WTC11 (cell line): ENCODE measurements at regions not wholly inside any gene's neighbourhood (a gene's known extent, or its start where the extent isn't known, plus 50 kb on each side); places are given as distances from the start of the nearest gene placed in this dataset.

Experiments used
- ATAC-seq: fragments of 200-7000 bp; cut with Tn5 transposase; 2 replicates; pipeline ENCODE4 v1.10.0; 2021; ENCODE audit warnings: mild to moderate bottlenecking, moderate library complexity
- CTCF ChIA-PET: fragments of 300-600 bp; sonication (Branson Sonifier 250); formaldehyde crosslinking; loops from one replicate; lab custom pipeline; 2021; ENCODE audit warnings: antibody characterized with exemption; lab: Charles Lee
- POLR2A ChIA-PET: fragments of 350-600 bp; sonication (Branson Sonifier 250); formaldehyde crosslinking; loops from one replicate; lab custom pipeline; 2021; ENCODE audit warnings: antibody characterized with exemption; lab: Charles Lee
- DNase-seq: peaks from one replicate; pipeline ENCODE4 v3.0.0; 2021; ENCODE audit warnings: low spot score
- H3K27ac Mint-ChIP-seq: 2 replicates; pipeline ENCODE4 v1.8.0; 2021; ENCODE audit warnings: mixed read lengths
- H3K27me3 Mint-ChIP-seq: 2 replicates; pipeline ENCODE4 v1.8.0; 2021; ENCODE audit warnings: low read depth, mild to moderate bottlenecking, moderate library complexity, mixed read lengths
- H3K36me3 Mint-ChIP-seq: 2 replicates; pipeline ENCODE4 v1.8.0; 2021; ENCODE audit warnings: mixed read lengths
- H3K4me1 Mint-ChIP-seq: 2 replicates; pipeline ENCODE4 v1.8.0; 2022; ENCODE audit warnings: mixed read lengths
- H3K4me3 Mint-ChIP-seq: 2 replicates; pipeline ENCODE4 v1.8.0; 2021; ENCODE audit warnings: mild to moderate bottlenecking, moderate library complexity, mixed read lengths
- H3K9me3 Mint-ChIP-seq: 2 replicates; pipeline ENCODE4 v1.8.0; 2021; ENCODE audit warnings: mixed read lengths
- ATF1 ChIP-seq: sonication (generic); formaldehyde crosslinking; IDR thresholded peaks from 2 replicates; pipeline ENCODE4 v1.8.1; 2023; ENCODE audit warnings: mild to moderate bottlenecking, moderate library complexity, missing genetic modification reagents
- HMGXB4 ChIP-seq: sonication (generic); formaldehyde crosslinking; IDR thresholded peaks from 2 replicates; pipeline ENCODE4 v1.8.1; 2023; ENCODE audit warnings: mild to moderate bottlenecking, moderate library complexity, missing genetic modification reagents
- KAT7 ChIP-seq: sonication (generic); formaldehyde crosslinking; IDR thresholded peaks from 2 replicates; pipeline ENCODE4 v1.8.1; 2023; ENCODE audit warnings: missing genetic modification reagents, mild to moderate bottlenecking, borderline replicate concordance
- MLX ChIP-seq: sonication (generic); formaldehyde crosslinking; IDR thresholded peaks from 2 replicates; pipeline ENCODE4 v1.8.1; 2023; ENCODE audit warnings: mild to moderate bottlenecking, missing genetic modification reagents, moderate library complexity
- NFATC4 ChIP-seq: fragments of 250-450 bp; sonication (Bioruptor Pico); IDR thresholded peaks from 2 replicates; pipeline ENCODE4 v1.9.0; 2021; ENCODE audit warnings: mild to moderate bottlenecking
- NFE2L1 ChIP-seq: sonication (generic); formaldehyde crosslinking; IDR thresholded peaks from 2 replicates; pipeline ENCODE4 v1.8.1; 2023; ENCODE audit warnings: missing genetic modification reagents
- NFYB ChIP-seq: sonication (generic); formaldehyde crosslinking; conservative IDR thresholded peaks from 2 replicates; pipeline ENCODE4 v1.8.0; 2022; ENCODE audit warnings: low read depth, missing genetic modification reagents
- OVOL2 ChIP-seq: fragments of 250-450 bp; sonication (Bioruptor Pico); IDR thresholded peaks from 2 replicates; pipeline ENCODE4 v1.9.0; 2021; ENCODE audit warnings: mild to moderate bottlenecking, borderline replicate concordance
- PREB ChIP-seq: sonication (generic); formaldehyde crosslinking; IDR thresholded peaks from 2 replicates; pipeline ENCODE4 v1.8.1; 2022; ENCODE audit warnings: mild to moderate bottlenecking, missing genetic modification reagents, moderate library complexity, borderline replicate concordance
- TEAD1 ChIP-seq: sonication (generic); formaldehyde crosslinking; IDR thresholded peaks from 2 replicates; pipeline ENCODE4 v1.8.0; 2022; ENCODE audit warnings: mild to moderate bottlenecking, missing genetic modification reagents
- TP53 ChIP-seq: sonication (generic); formaldehyde crosslinking; IDR thresholded peaks from 2 replicates; pipeline ENCODE4 v1.8.1; 2023; ENCODE audit warnings: mild to moderate bottlenecking, missing genetic modification reagents
- USF2 ChIP-seq: sonication (generic); formaldehyde crosslinking; IDR thresholded peaks from 2 replicates; pipeline ENCODE4 v1.8.1; 2023; ENCODE audit warnings: mild to moderate bottlenecking, missing genetic modification reagents, moderate library complexity
- ZBTB43 ChIP-seq: sonication (generic); formaldehyde crosslinking; IDR thresholded peaks from 2 replicates; pipeline ENCODE4 v1.8.1; 2023; ENCODE audit warnings: mild to moderate bottlenecking, missing genetic modification reagents
- ZNF138 ChIP-seq: sonication (generic); formaldehyde crosslinking; conservative IDR thresholded peaks from 2 replicates; pipeline ENCODE4 v1.8.1; 2022; ENCODE audit warnings: mild to moderate bottlenecking, moderate library complexity, missing genetic modification reagents
- ZNF317 ChIP-seq: sonication (generic); formaldehyde crosslinking; IDR thresholded peaks from 2 replicates; pipeline ENCODE4 v1.8.1; 2023; ENCODE audit warnings: low read depth, mild to moderate bottlenecking, moderate library complexity, missing genetic modification reagents, borderline replicate concordance
- ZNF423 ChIP-seq: fragments of 250-450 bp; sonication (Bioruptor Pico); IDR thresholded peaks from 2 replicates; pipeline ENCODE4 v2.1.2; 2022; ENCODE audit warnings: mild to moderate bottlenecking, moderate library complexity
- TF ChIP-seq, protein P1 (sequence below): sonication (generic); formaldehyde crosslinking; conservative IDR thresholded peaks from 2 replicates; pipeline ENCODE4 v1.8.1; 2022; ENCODE audit warnings: mild to moderate bottlenecking, missing genetic modification reagents
- TF ChIP-seq, protein P2 (sequence below): sonication (generic); formaldehyde crosslinking; IDR thresholded peaks from 2 replicates; pipeline ENCODE4 v1.8.1; 2022; ENCODE audit warnings: missing genetic modification reagents, borderline replicate concordance
- TF ChIP-seq, protein P3 (sequence below): sonication (generic); formaldehyde crosslinking; IDR thresholded peaks from 2 replicates; pipeline ENCODE4 v1.8.0; 2023; ENCODE audit warnings: missing genetic modification reagents, mild to moderate bottlenecking, borderline replicate concordance

- TF ChIP-seq, protein P1, sequence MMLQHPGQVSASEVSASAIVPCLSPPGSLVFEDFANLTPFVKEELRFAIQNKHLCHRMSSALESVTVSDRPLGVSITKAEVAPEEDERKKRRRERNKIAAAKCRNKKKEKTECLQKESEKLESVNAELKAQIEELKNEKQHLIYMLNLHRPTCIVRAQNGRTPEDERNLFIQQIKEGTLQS: no peak
- TF ChIP-seq, protein P2, sequence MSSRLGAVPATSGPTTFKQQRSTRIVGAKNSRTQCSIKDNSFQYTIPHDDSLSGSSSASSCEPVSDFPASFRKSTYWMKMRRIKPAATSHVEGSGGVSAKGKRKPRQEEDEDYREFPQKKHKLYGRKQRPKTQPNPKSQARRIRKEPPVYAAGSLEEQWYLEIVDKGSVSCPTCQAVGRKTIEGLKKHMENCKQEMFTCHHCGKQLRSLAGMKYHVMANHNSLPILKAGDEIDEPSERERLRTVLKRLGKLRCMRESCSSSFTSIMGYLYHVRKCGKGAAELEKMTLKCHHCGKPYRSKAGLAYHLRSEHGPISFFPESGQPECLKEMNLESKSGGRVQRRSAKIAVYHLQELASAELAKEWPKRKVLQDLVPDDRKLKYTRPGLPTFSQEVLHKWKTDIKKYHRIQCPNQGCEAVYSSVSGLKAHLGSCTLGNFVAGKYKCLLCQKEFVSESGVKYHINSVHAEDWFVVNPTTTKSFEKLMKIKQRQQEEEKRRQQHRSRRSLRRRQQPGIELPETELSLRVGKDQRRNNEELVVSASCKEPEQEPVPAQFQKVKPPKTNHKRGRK (CRISPR knock-in tag): no peak
- TF ChIP-seq USF2: no peak
Measured at GRCh38 chr2:104745846-104746245, 108.1 kb upstream of the POU3F3 start (continued).

GRCh38 chr2:104746299-104746698, 107.6 kb upstream of the POU3F3 start:
- H3K9me3 Mint-ChIP-seq: no peaks in the 10 kb centered on the region
- DNase-seq (peak; percentile 30), ATAC-seq (peak; percentile 80)
- CTCF ChIA-PET: interaction anchor here (1.1 to 1.7 kb wide), 2 partner anchors 11 to 104 kb away, joined by 3 to 7 read pairs; no protein-coding TSS in a partner anchor
- no peak overlapping the region for H3K27ac Mint-ChIP-seq
- peaks cover 21% of the 10 kb centered on the region for H3K4me1 Mint-ChIP-seq
- TF ChIP-seq ZNF138 (CRISPR knock-in tag) (no peak), MLX (no peak), TP53 (no peak), ZNF317 (CRISPR knock-in tag) (no peak), KAT7 (no peak), PREB (CRISPR knock-in tag) (no peak), TEAD1 (CRISPR knock-in tag) (no peak), HMGXB4 (CRISPR knock-in tag) (no peak), ZNF423 (CRISPR knock-in tag) (no peak), ATF1 (CRISPR knock-in tag) (no peak), NFE2L1 (CRISPR knock-in tag) (no peak)
- TF ChIP-seq, protein P2 (CRISPR knock-in tag): no peak
- no peak overlapping the region for H3K4me3 Mint-ChIP-seq
- POLR2A ChIA-PET: no interaction called here
- H3K27me3 Mint-ChIP-seq: no peaks in the 10 kb centered on the region
- no peaks in the 10 kb centered on the region for H3K36me3 Mint-ChIP-seq

DNA sequence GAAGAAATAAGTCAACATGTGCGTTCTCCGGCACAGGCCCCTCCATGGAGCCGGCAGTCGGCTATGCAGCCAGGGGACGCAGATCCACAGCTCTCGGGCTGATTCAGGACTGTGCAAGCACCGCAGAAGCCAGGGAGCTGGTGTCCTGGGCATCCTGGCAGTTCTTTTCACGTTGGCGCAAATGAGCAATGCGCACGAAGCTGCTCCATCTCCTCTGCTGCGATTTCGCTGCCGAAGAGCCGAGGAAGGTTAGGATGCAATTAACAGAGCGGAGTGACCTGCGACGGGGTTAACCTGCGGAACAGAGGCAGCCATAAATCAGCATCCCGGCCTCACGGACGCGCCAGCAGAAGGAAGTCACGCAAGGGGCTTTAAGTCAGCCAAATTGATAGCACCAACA, 107.1 kb upstream of the POU3F3 start:
- Mint-ChIP-seq H3K27ac (no peak overlapping the region), H3K36me3 (no peaks in the 10 kb centered on the region), H3K4me3 (no peak overlapping the region), H3K27me3 (no peaks in the 10 kb centered on the region), H3K9me3 (no peaks in the 10 kb centered on the region), H3K4me1 (peaks cover 21% of the 10 kb centered on the region)
- POLR2A ChIA-PET: no interaction called here
- ATAC-seq (no peak), DNase-seq (no peak)
- CTCF ChIA-PET: interaction anchor here (1.1 to 1.7 kb wide), 2 partner anchors 10 to 103 kb away, joined by 3 to 7 read pairs; no protein-coding TSS in a partner anchor
- TF ChIP-seq ZBTB43 (no peak), NFYB (CRISPR knock-in tag) (no peak), OVOL2 (CRISPR knock-in tag) (no peak), NFATC4 (CRISPR knock-in tag) (no peak)
- TF ChIP-seq, protein P3, sequence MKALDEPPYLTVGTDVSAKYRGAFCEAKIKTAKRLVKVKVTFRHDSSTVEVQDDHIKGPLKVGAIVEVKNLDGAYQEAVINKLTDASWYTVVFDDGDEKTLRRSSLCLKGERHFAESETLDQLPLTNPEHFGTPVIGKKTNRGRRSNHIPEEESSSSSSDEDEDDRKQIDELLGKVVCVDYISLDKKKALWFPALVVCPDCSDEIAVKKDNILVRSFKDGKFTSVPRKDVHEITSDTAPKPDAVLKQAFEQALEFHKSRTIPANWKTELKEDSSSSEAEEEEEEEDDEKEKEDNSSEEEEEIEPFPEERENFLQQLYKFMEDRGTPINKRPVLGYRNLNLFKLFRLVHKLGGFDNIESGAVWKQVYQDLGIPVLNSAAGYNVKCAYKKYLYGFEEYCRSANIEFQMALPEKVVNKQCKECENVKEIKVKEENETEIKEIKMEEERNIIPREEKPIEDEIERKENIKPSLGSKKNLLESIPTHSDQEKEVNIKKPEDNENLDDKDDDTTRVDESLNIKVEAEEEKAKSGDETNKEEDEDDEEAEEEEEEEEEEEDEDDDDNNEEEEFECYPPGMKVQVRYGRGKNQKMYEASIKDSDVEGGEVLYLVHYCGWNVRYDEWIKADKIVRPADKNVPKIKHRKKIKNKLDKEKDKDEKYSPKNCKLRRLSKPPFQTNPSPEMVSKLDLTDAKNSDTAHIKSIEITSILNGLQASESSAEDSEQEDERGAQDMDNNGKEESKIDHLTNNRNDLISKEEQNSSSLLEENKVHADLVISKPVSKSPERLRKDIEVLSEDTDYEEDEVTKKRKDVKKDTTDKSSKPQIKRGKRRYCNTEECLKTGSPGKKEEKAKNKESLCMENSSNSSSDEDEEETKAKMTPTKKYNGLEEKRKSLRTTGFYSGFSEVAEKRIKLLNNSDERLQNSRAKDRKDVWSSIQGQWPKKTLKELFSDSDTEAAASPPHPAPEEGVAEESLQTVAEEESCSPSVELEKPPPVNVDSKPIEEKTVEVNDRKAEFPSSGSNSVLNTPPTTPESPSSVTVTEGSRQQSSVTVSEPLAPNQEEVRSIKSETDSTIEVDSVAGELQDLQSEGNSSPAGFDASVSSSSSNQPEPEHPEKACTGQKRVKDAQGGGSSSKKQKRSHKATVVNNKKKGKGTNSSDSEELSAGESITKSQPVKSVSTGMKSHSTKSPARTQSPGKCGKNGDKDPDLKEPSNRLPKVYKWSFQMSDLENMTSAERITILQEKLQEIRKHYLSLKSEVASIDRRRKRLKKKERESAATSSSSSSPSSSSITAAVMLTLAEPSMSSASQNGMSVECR (CRISPR knock-in tag): no peak
